C4-2B (cell line): ENCODE measurements at regions not wholly inside any gene's neighbourhood (a gene's known extent, or its start where the extent isn't known, plus 50 kb on each side); places are given as distances from the start of the nearest gene placed in this dataset.
"Not testable (repeated sequence)": the region's sequence is repeated elsewhere in the genome, so short reads cannot be mapped to it uniquely, and the experiment has no call there.

Source experiments
- H3K27ac ChIP-seq: fragments of 450-650 bp; 2 replicates; pipeline ENCODE4 v1.5.1; 2017
- CTCF ChIP-seq: fragments of 450-650 bp; conservative IDR thresholded peaks from 2 replicates; pipeline ENCODE4 v1.5.1; 2017; ENCODE audit warnings: mild to moderate bottlenecking

- not testable (repeated sequence) for H3K27ac ChIP-seq
- TF ChIP-seq CTCF: peak; percentile 20; the same call in 1 of the 2 replicates
Observed at GRCh38 chr9:138211544-138212219, 334.1 kb downstream of the CACNA1B start.

GRCh38 chr9:138212811-138213210 lies 335.2 kb downstream of the CACNA1B start:
- H3K27ac ChIP-seq: not testable (repeated sequence)

GRCh38 chr9:138213748-138214147 lies 336.2 kb downstream of the CACNA1B start:
- not testable (repeated sequence) for H3K27ac ChIP-seq

- not testable (repeated sequence) for H3K27ac ChIP-seq
Observed at GRCh38 chr9:138214548-138214947, 337.0 kb downstream of the CACNA1B start.

GRCh38 chr9:138215588-138215987 lies 338.0 kb downstream of the CACNA1B start:
- H3K27ac ChIP-seq: not testable (repeated sequence)

GRCh38 chr9:138216817-138217216 lies 339.2 kb downstream of the CACNA1B start:
- H3K27ac ChIP-seq: not testable (repeated sequence)

GRCh38 chr9:138217284-138217850 lies 339.8 kb downstream of the CACNA1B start:
- H3K27ac ChIP-seq: not testable (repeated sequence)

GRCh38 chr9:138219249-138219648 lies 341.7 kb downstream of the CACNA1B start:
- not testable (repeated sequence) for H3K27ac ChIP-seq

- H3K27ac ChIP-seq: not testable (repeated sequence)
Observed at GRCh38 chr9:138221446-138222054, 344.0 kb downstream of the CACNA1B start.

GRCh38 chr9:138237099-138237498 lies 359.5 kb downstream of the CACNA1B start:
- not testable (repeated sequence) for H3K27ac ChIP-seq

GRCh38 chr9:138282903-138283302 lies 405.3 kb downstream of the CACNA1B start:
- not testable (repeated sequence) for H3K27ac ChIP-seq
